Liver (tissue), 3 donors: ENCODE measurements at regions not wholly inside any gene's neighbourhood (a gene's known extent, or its start where the extent isn't known, plus 50 kb on each side); places are given as distances from the start of the nearest gene placed in this dataset.

Source experiments
- ATF3 ChIP-seq: IDR thresholded peaks from 2 replicates; pipeline ENCODE4 v1.6.1; 2016; ENCODE audit warnings: antibody characterized with exemption
- CTCF ChIP-seq: fragments of 150-350 bp; IDR thresholded peaks from 2 replicates; pipeline ENCODE4 v1.5.1; 2017; ENCODE audit warnings: improper control_type of control experiment, low read depth, low read length; ENCODE audit not compliant: missing input control
- EGR1 ChIP-seq, 2 donors: IDR thresholded peaks; 2 replicates each; pipeline ENCODE4 v1.6.1; 2016 to 2018; ENCODE audit warnings: antibody characterized with exemption in 2 of 2, low read depth in 2 of 2
- GABPA ChIP-seq, 2 donors: IDR thresholded peaks in 1 of 2; conservative IDR thresholded peaks in 1 of 2; 2 replicates each; pipeline ENCODE4 v1.6.1; 2016; ENCODE audit warnings: antibody characterized with exemption in 2 of 2, mild to moderate bottlenecking in 1 of 2, moderate library complexity in 1 of 2
- HNF4G ChIP-seq: IDR thresholded peaks from 2 replicates; pipeline ENCODE4 v1.6.1; 2016; ENCODE audit warnings: antibody characterized with exemption
- RAD21 ChIP-seq, 2 donors: IDR thresholded peaks; 2 replicates each; pipeline ENCODE4 v1.6.1; 2016; ENCODE audit warnings: antibody characterized with exemption in 2 of 2, mild to moderate bottlenecking in 2 of 2
- RXRA ChIP-seq, 2 donors: IDR thresholded peaks; 2 replicates each; pipeline ENCODE4 v1.6.1; 2017 to 2018; ENCODE audit warnings: antibody characterized with exemption in 2 of 2, mild to moderate bottlenecking in 1 of 2
- SP1 ChIP-seq: IDR thresholded peaks from 2 replicates; pipeline ENCODE4 v1.6.1; 2018; ENCODE audit warnings: antibody characterized with exemption, mild to moderate bottlenecking
- TAF1 ChIP-seq: conservative IDR thresholded peaks from 2 replicates; pipeline ENCODE4 v1.6.1; 2016; ENCODE audit warnings: antibody characterized with exemption, mild to moderate bottlenecking
- TF ChIP-seq, protein P1 (sequence below): IDR thresholded peaks from 2 replicates; pipeline ENCODE4 v1.6.1; 2016; ENCODE audit warnings: antibody characterized with exemption
- TF ChIP-seq, protein P2 (sequence below): IDR thresholded peaks from 2 replicates; pipeline ENCODE4 v1.6.1; 2016; ENCODE audit warnings: antibody characterized with exemption
- donor health status: healthy.
- donor health status: healthy.

DNA sequence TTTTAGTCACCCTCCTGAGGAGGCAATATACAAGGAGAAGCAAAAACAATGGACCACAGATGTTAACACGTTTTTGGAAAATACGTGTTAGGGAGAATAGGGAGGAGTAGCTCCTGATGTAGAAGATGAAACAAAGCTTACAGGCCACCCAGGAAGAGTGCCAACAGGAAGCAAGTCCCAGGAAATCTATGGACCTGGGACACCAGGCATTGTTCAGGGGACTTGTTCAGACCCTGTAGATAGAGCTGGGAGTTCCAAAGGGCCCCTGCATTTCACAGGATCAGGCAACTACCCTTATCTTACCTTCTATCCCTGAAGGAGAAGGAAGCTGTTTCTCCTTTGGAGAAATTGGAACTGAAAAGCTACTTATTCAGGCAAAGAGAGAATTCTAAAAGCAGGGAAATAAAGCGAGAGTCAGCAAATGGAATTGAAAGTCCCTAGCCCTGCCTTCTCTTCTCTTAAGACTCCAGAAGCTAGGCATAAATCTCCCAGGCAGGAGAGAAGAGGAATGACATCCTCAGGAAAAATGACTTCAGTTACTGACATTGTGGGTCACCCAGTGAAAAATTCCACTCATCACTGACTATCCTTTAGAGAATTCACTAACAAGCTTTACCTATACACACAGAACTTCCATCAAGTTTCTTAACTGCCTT, 77.7 kb upstream of the FAM3C start:
- TF ChIP-seq SP1 (no peak), CTCF (no peak), TAF1 (no peak), HNF4G (no peak), RAD21 (IDR thresholded peaks at IDR 0.05) (no peak), RXRA (IDR thresholded peaks at IDR 0.05) (no peak), EGR1 (IDR thresholded peaks at IDR 0.05; ENCODE audit: low read depth in 2 of 2) (no peak), GABPA (IDR thresholded peaks at IDR 0.05 in 1 of 2, conservative IDR thresholded peaks at IDR 0.05 in 1 of 2) (no peak), ATF3 (no peak)
- TF ChIP-seq, protein P1, sequence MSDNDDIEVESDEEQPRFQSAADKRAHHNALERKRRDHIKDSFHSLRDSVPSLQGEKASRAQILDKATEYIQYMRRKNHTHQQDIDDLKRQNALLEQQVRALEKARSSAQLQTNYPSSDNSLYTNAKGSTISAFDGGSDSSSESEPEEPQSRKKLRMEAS = no peak
- TF ChIP-seq, protein P2, sequence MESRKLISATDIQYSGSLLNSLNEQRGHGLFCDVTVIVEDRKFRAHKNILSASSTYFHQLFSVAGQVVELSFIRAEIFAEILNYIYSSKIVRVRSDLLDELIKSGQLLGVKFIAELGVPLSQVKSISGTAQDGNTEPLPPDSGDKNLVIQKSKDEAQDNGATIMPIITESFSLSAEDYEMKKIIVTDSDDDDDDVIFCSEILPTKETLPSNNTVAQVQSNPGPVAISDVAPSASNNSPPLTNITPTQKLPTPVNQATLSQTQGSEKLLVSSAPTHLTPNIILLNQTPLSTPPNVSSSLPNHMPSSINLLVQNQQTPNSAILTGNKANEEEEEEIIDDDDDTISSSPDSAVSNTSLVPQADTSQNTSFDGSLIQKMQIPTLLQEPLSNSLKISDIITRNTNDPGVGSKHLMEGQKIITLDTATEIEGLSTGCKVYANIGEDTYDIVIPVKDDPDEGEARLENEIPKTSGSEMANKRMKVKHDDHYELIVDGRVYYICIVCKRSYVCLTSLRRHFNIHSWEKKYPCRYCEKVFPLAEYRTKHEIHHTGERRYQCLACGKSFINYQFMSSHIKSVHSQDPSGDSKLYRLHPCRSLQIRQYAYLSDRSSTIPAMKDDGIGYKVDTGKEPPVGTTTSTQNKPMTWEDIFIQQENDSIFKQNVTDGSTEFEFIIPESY = no peak
